Upper lobe of left lung (tissue), 4 donors: ENCODE measurements at regions not wholly inside any gene's neighbourhood (a gene's known extent, or its start where the extent isn't known, plus 50 kb on each side); places are given as distances from the start of the nearest gene placed in this dataset.

Experiments used
- CTCF ChIP-seq, 6 experiments: fragments of 450-650 bp in 4 of 6; fragments of 200-600 bp in 2 of 6; sonication (generic) in 2 of 6; IDR thresholded peaks; one replicate each; pipeline ENCODE4 v1.5.1; 2016 to 2019; ENCODE audit warnings: antibody characterized with exemption in 6 of 6
- POLR2A ChIP-seq, 4 donors: fragments of 450-650 bp; IDR thresholded peaks; one replicate each; pipeline ENCODE4 v1.5.1; 2016 to 2017; ENCODE audit warnings: antibody characterized with exemption in 4 of 4, mild to moderate bottlenecking in 2 of 4

- no peak for TF ChIP-seq CTCF (IDR thresholded peaks at IDR 0.05)
- no peak for TF ChIP-seq POLR2A (IDR thresholded peaks at IDR 0.05)
Measured at GRCh38 chr11:109522116-109522755, 100.2 kb downstream of the C11orf87 start.
